ENCODE measurements at regions not wholly inside any gene's neighbourhood (a gene's known extent, or its start where the extent isn't known, plus 50 kb on each side); places are given as distances from the start of the nearest gene placed in this dataset.

GRCh38 chr18:57299931-57300330, 52.4 kb upstream of the ST8SIA3 start:
- no peak for TF ChIP-seq CTCF (IDR thresholded peaks at IDR 0.05; ENCODE audit: insufficient read depth, missing control alignments)
- no peak for FAIRE-seq
- DNase-seq (ENCODE audit: insufficient read length, low spot score) = no peak

GRCh38 chr18:57301573-57302559, 50.5 kb upstream of the ST8SIA3 start:
- FAIRE-seq = no peak

More at GRCh38 chr18:57301573-57302559, 50.5 kb upstream of the ST8SIA3 start:
- DNase-seq (ENCODE audit: insufficient read length, low spot score) = no peak
- TF ChIP-seq CTCF (IDR thresholded peaks at IDR 0.05; ENCODE audit: insufficient read depth, missing control alignments) = no peak
